ENCODE measurements at regions not wholly inside any gene's neighbourhood (a gene's known extent, or its start where the extent isn't known, plus 50 kb on each side); places are given as distances from the start of the nearest gene placed in this dataset.
"Not testable (repeated sequence)": the region's sequence is repeated elsewhere in the genome, so short reads cannot be mapped to it uniquely, and the experiment has no call there.

DNA sequence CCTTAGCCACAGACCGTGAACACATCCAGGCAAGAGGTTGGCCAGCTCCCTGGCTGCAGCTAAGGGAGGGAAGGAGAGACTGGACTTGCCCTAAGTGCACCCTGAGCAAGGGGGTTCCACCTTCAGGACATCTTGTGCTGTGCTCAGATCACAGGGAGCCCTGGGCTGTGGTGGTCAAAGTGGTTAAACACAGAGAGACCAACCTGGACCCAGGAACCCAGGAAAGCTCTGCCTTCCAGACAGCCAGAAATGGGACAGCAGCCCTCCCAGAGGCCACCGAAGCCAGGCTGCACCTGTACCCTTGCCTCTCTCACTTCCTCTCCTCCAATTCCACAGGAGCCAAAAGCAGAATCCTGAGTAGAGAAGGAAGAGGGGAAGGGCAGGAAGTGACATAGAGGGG is 105.2 kb upstream of the TMEM45B start:
- Histone ChIP-seq H3K4me3 (no peak overlapping the region), H3K4me2 (no peak overlapping the region), H4K20me1 (no peaks in the 10 kb centered on the region), H3K36me3 (no peaks in the 10 kb centered on the region), H3K9me3 (replicated peaks in 1 of 11) (peaks cover 0 to 6% (median 0%) of the 10 kb centered on the region in 11 experiments; a peak in 3 of 22 replicates), H3K27ac (no peak overlapping the region), H3K9ac (no peak overlapping the region), H3K27me3 (no peaks in the 10 kb centered on the region), H3K4me1 (no peaks in the 10 kb centered on the region)
- TF ChIP-seq Cebpa-rat (IDR thresholded peaks at IDR 0.05), result no peak

DNA sequence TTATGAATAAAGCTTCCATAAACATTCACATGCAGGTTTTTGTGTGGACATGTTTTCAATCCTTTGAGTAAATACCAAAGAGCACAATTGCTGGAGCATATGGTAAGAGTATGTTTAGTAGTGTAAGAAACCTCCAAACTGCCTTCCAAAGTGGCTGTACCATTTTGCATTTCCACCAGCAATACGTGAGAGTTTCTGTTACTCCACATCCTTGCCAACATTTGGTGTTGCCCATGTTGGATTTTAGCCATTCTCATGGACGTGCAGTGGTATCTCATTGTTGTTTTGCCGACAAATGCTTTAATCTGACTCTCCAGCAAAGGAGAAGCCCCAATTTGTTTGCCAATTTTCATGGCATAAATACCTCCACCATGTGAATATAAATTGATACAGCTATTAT is 103.9 kb upstream of the TMEM45B start:
- Histone ChIP-seq H4K20me1 (no peaks in the 10 kb centered on the region), H3K9ac (no peak overlapping the region), H3K9me3 (replicated peaks in 1 of 11) (peaks cover 0 to 6% (median 0%) of the 10 kb centered on the region in 11 experiments; a peak in 3 of 22 replicates), H3K36me3 (no peaks in the 10 kb centered on the region), H3K4me2 (no peak overlapping the region), H3K27ac (no peak overlapping the region), H3K4me1 (no peaks in the 10 kb centered on the region), H3K27me3 (no peaks in the 10 kb centered on the region), H3K4me3 (no peak overlapping the region)
- TF ChIP-seq Cebpa-rat (IDR thresholded peaks at IDR 0.05), result no peak

DNA sequence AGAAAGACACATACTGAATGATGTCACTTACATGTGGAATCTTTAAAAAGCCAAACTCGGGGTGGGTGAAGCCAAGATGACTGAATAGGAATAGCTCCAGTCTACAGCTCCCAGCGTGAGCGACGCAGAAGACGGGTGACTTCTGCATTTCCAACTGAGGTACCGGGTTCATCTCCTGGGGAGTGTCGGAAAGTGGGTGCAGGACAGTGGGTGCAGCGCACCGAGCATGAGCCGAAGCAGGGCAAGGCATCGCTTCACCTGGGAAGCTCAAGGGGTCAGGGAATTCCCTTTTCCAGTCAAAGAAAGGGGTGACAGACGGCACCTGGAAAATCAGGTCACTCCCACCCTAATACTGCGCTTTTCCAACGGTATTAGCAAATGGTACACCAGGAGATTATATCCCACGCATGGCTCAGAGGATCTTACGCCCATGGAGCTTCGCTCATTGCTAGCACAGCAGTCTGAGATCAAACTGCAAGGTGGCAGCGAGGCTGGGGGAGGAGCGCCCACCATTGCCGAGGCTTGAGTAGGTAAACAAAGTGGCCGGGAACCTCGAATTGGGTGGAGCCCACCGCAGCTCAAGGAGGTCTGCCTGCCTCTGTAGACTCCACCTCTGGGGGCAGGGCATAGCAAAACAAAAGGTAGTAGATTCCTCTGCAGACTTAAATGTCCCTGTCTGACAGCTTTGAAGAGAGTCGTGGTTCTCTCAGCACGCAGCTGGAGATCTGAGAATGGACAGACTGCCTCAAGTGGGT is 103.0 kb upstream of the TMEM45B start:
- H3K36me3 ChIP-seq; H3K27me3 ChIP-seq; H3K4me1 ChIP-seq; H3K9me3 ChIP-seq (replicated peaks in 1 of 11); H3K27ac ChIP-seq; H4K20me1 ChIP-seq; H3K4me3 ChIP-seq; H3K4me2 ChIP-seq; H3K9ac ChIP-seq: not testable (repeated sequence)

DNA sequence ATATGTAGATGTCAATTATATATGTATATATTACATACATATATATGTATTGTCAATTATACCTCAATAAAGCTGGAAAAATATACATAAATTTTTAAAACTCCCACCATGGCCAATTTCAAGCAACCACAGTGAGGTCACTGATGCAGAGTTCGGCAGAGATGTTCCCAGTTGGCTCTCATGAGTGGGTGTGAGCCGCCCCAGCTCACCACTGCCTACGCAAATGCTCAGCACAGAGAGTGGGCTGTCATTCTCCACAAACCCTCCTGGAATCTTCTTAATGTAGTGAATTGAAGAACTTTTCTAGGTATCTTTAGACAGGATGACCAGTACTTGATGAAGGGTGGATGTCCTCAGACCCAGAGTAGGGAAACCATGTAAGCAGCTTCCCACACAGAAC is 96.6 kb upstream of the TMEM45B start:
- no peaks in the 10 kb centered on the region for H3K36me3 ChIP-seq
- H3K4me1 ChIP-seq, result no peaks in the 10 kb centered on the region
- H4K20me1 ChIP-seq, result no peaks in the 10 kb centered on the region
- H3K4me2 ChIP-seq, result no peak overlapping the region
- H3K27me3 ChIP-seq, result no peaks in the 10 kb centered on the region
- no peak for TF ChIP-seq Cebpa-rat (IDR thresholded peaks at IDR 0.05)
- no peak overlapping the region for H3K4me3 ChIP-seq
- no peak overlapping the region for H3K9ac ChIP-seq
- no peak overlapping the region for H3K27ac ChIP-seq
- no peaks in the 10 kb centered on the region for H3K9me3 ChIP-seq (replicated peaks in 1 of 11)

DNA sequence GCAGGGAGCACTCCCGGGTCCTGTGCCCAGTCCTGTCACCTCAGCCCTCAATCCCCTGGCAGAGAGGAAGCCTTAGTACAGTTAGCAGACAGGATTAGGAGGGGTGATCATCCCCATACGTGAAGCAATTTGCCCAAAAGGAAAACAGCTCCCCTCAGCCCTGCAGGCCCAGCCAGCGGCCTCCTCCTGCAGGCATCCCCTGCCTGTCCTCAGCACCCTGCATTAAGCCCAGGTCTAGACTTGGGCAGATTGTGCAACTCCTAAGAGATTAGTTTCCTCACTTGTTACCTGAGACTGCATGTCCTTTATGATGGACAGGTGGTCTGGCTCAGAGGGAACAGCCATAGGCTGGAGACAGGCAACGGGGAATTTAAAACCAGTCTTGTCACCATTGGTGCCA is 95.5 kb upstream of the TMEM45B start:
- Histone ChIP-seq H3K36me3 (no peaks in the 10 kb centered on the region), H3K9ac (no peak overlapping the region), H3K4me3 (no peak overlapping the region), H3K9me3 (replicated peaks in 1 of 11) (no peaks in the 10 kb centered on the region), H3K27me3 (no peaks in the 10 kb centered on the region), H3K4me2 (no peak overlapping the region), H3K4me1 (no peaks in the 10 kb centered on the region), H3K27ac (no peak overlapping the region), H4K20me1 (no peaks in the 10 kb centered on the region)
- no peak for TF ChIP-seq Cebpa-rat (IDR thresholded peaks at IDR 0.05)

DNA sequence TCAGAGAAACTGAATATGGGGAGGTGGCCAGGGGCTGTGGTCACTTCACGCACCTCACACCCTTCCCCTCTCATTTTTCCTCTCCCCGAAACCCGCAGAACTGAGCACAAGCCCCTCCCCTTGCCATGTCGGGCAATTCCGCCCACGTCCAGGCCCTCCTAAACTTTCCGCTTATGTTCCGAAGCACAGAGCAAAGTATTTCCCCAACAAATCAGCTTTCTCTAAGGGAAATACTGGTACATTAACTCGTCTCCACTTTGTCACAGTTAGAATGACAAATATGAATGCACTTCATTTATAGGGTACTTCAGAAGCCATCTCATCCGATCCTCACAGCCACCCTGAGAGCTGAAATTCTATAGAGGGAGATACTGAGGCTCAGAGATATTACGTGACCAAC is 94.7 kb upstream of the TMEM45B start:
- Histone ChIP-seq H3K9ac (no peak overlapping the region), H3K4me3 (no peak overlapping the region), H3K4me1 (no peaks in the 10 kb centered on the region), H3K9me3 (replicated peaks in 1 of 11) (no peaks in the 10 kb centered on the region), H3K27ac (no peak overlapping the region), H3K4me2 (no peak overlapping the region), H4K20me1 (no peaks in the 10 kb centered on the region), H3K36me3 (no peaks in the 10 kb centered on the region), H3K27me3 (no peaks in the 10 kb centered on the region)
- TF ChIP-seq Cebpa-rat (IDR thresholded peaks at IDR 0.05), result no peak

DNA sequence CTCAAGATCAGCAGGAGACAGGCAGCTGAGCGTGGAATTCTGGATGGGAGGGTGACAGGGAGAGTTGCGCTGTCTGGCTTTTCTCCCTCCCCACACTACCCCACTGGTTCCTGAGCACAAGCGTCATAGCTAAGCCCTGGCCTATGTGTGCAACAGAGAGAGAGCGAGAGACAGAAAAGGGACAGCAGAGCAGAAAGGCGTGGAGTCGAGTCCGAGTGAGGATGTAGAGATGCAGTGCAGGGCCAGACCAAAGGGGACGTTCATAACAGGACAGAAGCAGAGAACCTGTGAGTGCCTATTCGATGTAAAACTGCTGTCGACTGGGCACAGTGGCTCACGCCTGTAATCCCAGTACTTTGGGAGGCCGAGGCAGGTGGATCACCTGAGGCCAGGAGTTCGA is 94.0 kb upstream of the TMEM45B start:
- Histone ChIP-seq H4K20me1 (no peaks in the 10 kb centered on the region), H3K4me3 (no peak overlapping the region), H3K27me3 (no peaks in the 10 kb centered on the region), H3K9ac (no peak overlapping the region), H3K4me2 (no peak overlapping the region), H3K27ac (no peak overlapping the region), H3K4me1 (no peaks in the 10 kb centered on the region), H3K9me3 (replicated peaks in 1 of 11) (no peaks in the 10 kb centered on the region), H3K36me3 (no peaks in the 10 kb centered on the region)
- TF ChIP-seq Cebpa-rat (IDR thresholded peaks at IDR 0.05), result no peak

DNA sequence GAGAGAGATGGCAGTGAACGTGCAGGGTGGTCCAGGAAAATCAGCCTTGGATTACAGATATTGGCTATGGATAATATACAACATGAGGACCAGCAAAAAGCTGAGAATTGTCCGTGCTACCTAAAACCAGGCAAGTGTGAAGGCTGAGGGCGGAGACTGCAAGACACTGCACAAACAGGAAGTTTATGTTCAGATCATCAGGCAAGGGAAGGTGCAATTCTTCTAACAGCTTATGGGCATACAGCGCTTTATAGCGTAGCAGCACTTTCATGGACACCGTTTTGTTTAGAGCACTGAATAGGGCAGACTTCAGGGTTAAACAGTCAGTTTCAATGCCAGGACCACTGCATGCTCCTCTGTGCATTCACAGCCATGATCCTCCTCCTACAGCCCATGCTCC is 93.1 kb upstream of the TMEM45B start:
- no peaks in the 10 kb centered on the region for H3K27me3 ChIP-seq
- no peaks in the 10 kb centered on the region for H4K20me1 ChIP-seq

DNA sequence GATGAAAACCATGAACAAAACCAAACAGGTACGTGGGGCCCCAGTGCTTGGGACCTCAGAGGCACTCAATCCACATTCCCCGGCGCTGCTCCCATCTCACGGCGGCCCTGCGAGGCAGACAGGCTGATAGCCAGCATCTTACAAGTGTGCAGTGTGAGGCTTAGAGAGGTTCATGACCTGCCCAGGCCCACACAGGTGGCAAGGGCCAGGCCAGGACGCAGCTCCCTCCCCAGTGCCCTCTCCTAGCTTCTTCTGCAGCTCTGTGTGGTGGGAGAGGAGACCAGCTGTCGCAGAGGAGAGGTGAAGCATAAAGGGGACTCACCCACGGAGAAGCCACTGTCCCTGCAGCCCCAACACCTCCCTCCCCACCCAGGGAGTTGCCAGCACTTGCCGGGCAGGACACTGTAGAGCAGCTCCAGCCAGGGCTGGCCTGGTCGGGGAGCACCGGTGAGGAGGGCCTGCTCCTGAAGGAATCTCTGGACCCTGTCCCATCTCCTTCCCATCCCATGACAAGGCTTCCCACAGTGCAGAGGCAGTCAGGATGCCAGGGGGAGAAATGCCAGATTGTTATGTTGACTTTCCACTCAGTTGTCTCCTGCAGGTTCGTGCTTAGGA is 92.4 kb upstream of the TMEM45B start:
- Histone ChIP-seq H3K4me3 (no peak overlapping the region), H3K36me3 (no peaks in the 10 kb centered on the region), H3K9ac (no peak overlapping the region), H3K4me2 (no peak overlapping the region), H3K27ac (no peak overlapping the region), H3K9me3 (replicated peaks in 1 of 11) (no peaks in the 10 kb centered on the region), H4K20me1 (no peaks in the 10 kb centered on the region), H3K4me1 (no peaks in the 10 kb centered on the region), H3K27me3 (no peaks in the 10 kb centered on the region)
- no peak for TF ChIP-seq Cebpa-rat (IDR thresholded peaks at IDR 0.05)

More for the DNA sequence above, 93.1 kb upstream of the TMEM45B start:
- Histone ChIP-seq H3K4me1 (no peaks in the 10 kb centered on the region), H3K4me2 (no peak overlapping the region), H3K4me3 (no peak overlapping the region), H3K36me3 (no peaks in the 10 kb centered on the region), H3K9me3 (replicated peaks in 1 of 11) (no peaks in the 10 kb centered on the region), H3K9ac (no peak overlapping the region), H3K27ac (no peak overlapping the region)
- TF ChIP-seq Cebpa-rat (IDR thresholded peaks at IDR 0.05), result no peak

DNA sequence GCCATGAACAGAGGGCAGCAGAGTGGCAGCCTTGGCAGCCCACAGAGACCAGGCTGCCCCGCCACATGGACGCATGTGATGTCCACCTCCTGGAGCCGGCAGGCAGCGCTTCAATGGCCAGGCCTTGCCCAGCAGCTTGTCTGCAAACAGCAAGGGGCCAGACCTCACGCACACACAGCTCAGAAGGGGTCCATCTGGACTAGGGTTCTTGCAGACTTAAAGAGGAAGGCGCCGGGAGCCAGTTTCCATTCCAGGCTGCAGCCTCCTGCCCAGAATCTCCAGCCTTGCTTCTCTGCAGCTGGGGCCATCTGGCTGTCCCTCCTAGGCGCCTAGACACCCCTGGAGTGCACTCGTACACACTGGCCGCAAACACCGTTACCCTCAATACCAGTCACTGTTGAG is 91.9 kb upstream of the TMEM45B start:
- Histone ChIP-seq H3K4me2 (no peak overlapping the region), H3K36me3 (no peaks in the 10 kb centered on the region), H3K27me3 (no peaks in the 10 kb centered on the region), H4K20me1 (no peaks in the 10 kb centered on the region), H3K4me1 (no peaks in the 10 kb centered on the region), H3K4me3 (no peak overlapping the region), H3K27ac (no peak overlapping the region), H3K9me3 (replicated peaks in 1 of 11) (no peaks in the 10 kb centered on the region), H3K9ac (no peak overlapping the region)
- no peak for TF ChIP-seq Cebpa-rat (IDR thresholded peaks at IDR 0.05)
